Ascending aorta (tissue), 2 donors: ENCODE measurements at regions not wholly inside any gene's neighbourhood (a gene's known extent, or its start where the extent isn't known, plus 50 kb on each side); places are given as distances from the start of the nearest gene placed in this dataset.

Source experiments
- DNase-seq, 2 donors: peaks; one replicate each; pipeline ENCODE4 v3.0.0-alpha.2; 2019; ENCODE audit warnings: low spot score in 2 of 2
- H3K27ac ChIP-seq, 2 donors: fragments of 200-600 bp; sonication (generic); one replicate each; pipeline ENCODE4 v1.5.1; 2016 to 2017; ENCODE audit warnings: mild to moderate bottlenecking in 1 of 2
- H3K27me3 ChIP-seq: fragments of 200-600 bp; sonication (generic); one replicate; pipeline ENCODE4 v1.5.1; 2017
- H3K36me3 ChIP-seq, 2 donors: fragments of 200-600 bp; sonication (generic); one replicate each; pipeline ENCODE4 v1.5.1; 2016
- H3K4me1 ChIP-seq, 2 donors: fragments of 200-600 bp; sonication (generic); one replicate each; pipeline ENCODE4 v1.5.1; 2016 to 2017; ENCODE audit warnings: mild to moderate bottlenecking in 1 of 2
- H3K4me3 ChIP-seq, 2 donors: fragments of 200-600 bp; sonication (generic); one replicate each; pipeline ENCODE4 v1.5.1; 2016 to 2017; ENCODE audit warnings: mild to moderate bottlenecking in 1 of 2
- H3K9me3 ChIP-seq, 2 donors: fragments of 200-600 bp; sonication (generic); one replicate each; pipeline ENCODE4 v1.5.1; 2016
- CTCF ChIP-seq, 3 experiments: fragments of 200-600 bp in 2 of 3; fragments of 450-650 bp in 1 of 3; sonication (generic) in 2 of 3; IDR thresholded peaks; one replicate each; pipeline ENCODE4 v1.5.1; 2016 to 2019; ENCODE audit warnings: antibody characterized with exemption in 3 of 3, mild to moderate bottlenecking in 1 of 3, moderate library complexity in 1 of 3
- intact Hi-C: fragments of 100-400 bp; cut with DNase I; formaldehyde crosslinking; loops from one replicate; pipeline ENCODE4 v1.15.1; 2023

- H3K4me1 ChIP-seq = no peaks in the 10 kb centered on the region
- no peak overlapping the region for H3K4me3 ChIP-seq
- intact Hi-C loops = loop anchor here (10.0 kb wide), 1 partner anchor 308 kb away; no protein-coding TSS in a partner anchor
- no peaks in the 10 kb centered on the region for H3K36me3 ChIP-seq
- H3K27ac ChIP-seq = no peak overlapping the region
- no peaks in the 10 kb centered on the region for H3K27me3 ChIP-seq
- no peaks in the 10 kb centered on the region for H3K9me3 ChIP-seq
- no peak for TF ChIP-seq CTCF (IDR thresholded peaks at IDR 0.05)
- no peak for DNase-seq
Measured at GRCh38 chr6:166752928-166753721, 126.1 kb upstream of the RPS6KA2 start.

GRCh38 chr6:166752097-166752496 is 125.0 kb upstream of the RPS6KA2 start:
- no peaks in the 10 kb centered on the region for H3K36me3 ChIP-seq
- no peaks in the 10 kb centered on the region for H3K27me3 ChIP-seq
- H3K27ac ChIP-seq = no peak overlapping the region
- H3K9me3 ChIP-seq = no peaks in the 10 kb centered on the region
- intact Hi-C loops = loop anchor here (10.0 kb wide), 1 partner anchor 307 kb away; no protein-coding TSS in a partner anchor
- no peak overlapping the region for H3K4me3 ChIP-seq
- H3K4me1 ChIP-seq = no peaks in the 10 kb centered on the region
- DNase-seq = no peak
- no peak for TF ChIP-seq CTCF (IDR thresholded peaks at IDR 0.05)

GRCh38 chr6:166751051-166751595 is 124.1 kb upstream of the RPS6KA2 start:
- intact Hi-C loops = loop anchor here (10.0 kb wide), 1 partner anchor 306 kb away; no protein-coding TSS in a partner anchor
- TF ChIP-seq CTCF (IDR thresholded peaks at IDR 0.05) = no peak

GRCh38 chr6:166750108-166750793 is 123.2 kb upstream of the RPS6KA2 start:
- no peak overlapping the region for H3K4me3 ChIP-seq
- intact Hi-C loops = loop anchor here (10.0 kb wide), 1 partner anchor 305 kb away; no protein-coding TSS in a partner anchor
- TF ChIP-seq CTCF (IDR thresholded peaks at IDR 0.05) = no peak
- no peak for DNase-seq
- H3K27ac ChIP-seq = no peak overlapping the region
- H3K27me3 ChIP-seq = no peaks in the 10 kb centered on the region
- H3K36me3 ChIP-seq = no peaks in the 10 kb centered on the region
- H3K4me1 ChIP-seq = no peaks in the 10 kb centered on the region
- H3K9me3 ChIP-seq = no peaks in the 10 kb centered on the region

More at GRCh38 chr6:166751051-166751595, 124.1 kb upstream of the RPS6KA2 start:
- Histone ChIP-seq H3K36me3 (no peaks in the 10 kb centered on the region), H3K27ac (no peak overlapping the region), H3K27me3 (no peaks in the 10 kb centered on the region), H3K4me1 (no peaks in the 10 kb centered on the region), H3K9me3 (no peaks in the 10 kb centered on the region), H3K4me3 (no peak overlapping the region)
- no peak for DNase-seq

GRCh38 chr6:166749666-166750065 is 122.6 kb upstream of the RPS6KA2 start:
- Histone ChIP-seq H3K36me3 (no peaks in the 10 kb centered on the region), H3K9me3 (no peaks in the 10 kb centered on the region), H3K27me3 (no peaks in the 10 kb centered on the region), H3K4me3 (no peak overlapping the region), H3K27ac (no peak overlapping the region), H3K4me1 (no peaks in the 10 kb centered on the region)
- no peak for TF ChIP-seq CTCF (IDR thresholded peaks at IDR 0.05)
- no peak for DNase-seq
- intact Hi-C loops = loop anchor here (10.0 kb wide), 1 partner anchor 305 kb away; no protein-coding TSS in a partner anchor
